HCT116 (cell line): ENCODE measurements at regions not wholly inside any gene's neighbourhood (a gene's known extent, or its start where the extent isn't known, plus 50 kb on each side); places are given as distances from the start of the nearest gene placed in this dataset.
"Not testable (repeated sequence)": the region's sequence is repeated elsewhere in the genome, so short reads cannot be mapped to it uniquely, and the experiment has no call there.

Experiments
- CEBPB ChIP-seq: IDR thresholded peaks from 2 replicates; pipeline ENCODE4 v1.6.1; 2012; ENCODE audit warnings: low read depth
- CTCF ChIP-seq, 3 experiments: fragments of 200-600 bp in 1 of 3; sonication (generic) in 1 of 3; IDR thresholded peaks in 2 of 3; conservative IDR thresholded peaks in 1 of 3; 2 replicates each; pipeline ENCODE4 v1.5.1; 2012 to 2017; ENCODE audit warnings: low read depth in 2 of 3, low read length in 2 of 3, antibody characterized with exemption in 1 of 3, borderline replicate concordance in 1 of 3, control low read depth in 1 of 3, mild to moderate bottlenecking in 1 of 3, mixed read lengths in 1 of 3, mixed run types in 1 of 3, moderate library complexity in 1 of 3; ENCODE audit not compliant: insufficient read depth in 1 of 3
- EZH2 ChIP-seq: fragments of 200-600 bp; sonication (generic); IDR thresholded peaks from 2 replicates; pipeline ENCODE4 v1.6.1; 2017; ENCODE audit warnings: antibody characterized with exemption, mixed run types
- POLR2A ChIP-seq: IDR thresholded peaks from 2 replicates; pipeline ENCODE4 v1.7.0; 2011; ENCODE audit warnings: borderline replicate concordance; ENCODE audit not compliant: insufficient read depth, insufficient read length; ENCODE audit errors: extremely low read depth
- POLR2AphosphoS5 ChIP-seq: IDR thresholded peaks from 2 replicates; pipeline ENCODE4 v1.6.1; 2011; ENCODE audit warnings: mild to moderate bottlenecking, low read depth, low read length, moderate library complexity
- SIN3A ChIP-seq: IDR thresholded peaks from 2 replicates; pipeline ENCODE4 v1.6.1; 2012; ENCODE audit warnings: low read depth
- YY1 ChIP-seq: IDR thresholded peaks from 2 replicates; pipeline ENCODE4 v1.6.1; 2011; ENCODE audit warnings: low read length, low read depth, moderate library complexity, mild to moderate bottlenecking; ENCODE audit not compliant: insufficient replicate concordance; ENCODE audit errors: extremely low read depth
- ZFX ChIP-seq: fragments of 450-650 bp; IDR thresholded peaks from 2 replicates; pipeline ENCODE4 v1.6.1; 2017
- ZNF274 ChIP-seq: fragments of 200-500 bp; sonication (Bioruptor generic); IDR thresholded peaks from 2 replicates; pipeline ENCODE4 v1.6.1; 2014; ENCODE audit warnings: mild to moderate bottlenecking, low read depth, low read length, inconsistent platforms

- not testable (repeated sequence) for TF ChIP-seq POLR2AphosphoS5; SIN3A; YY1; ZNF274; CTCF (IDR thresholded peaks at IDR 0.05 in 2 of 3, conservative IDR thresholded peaks at IDR 0.05 in 1 of 3; ENCODE audit: borderline replicate concordance in 1 of 3, insufficient read depth in 1 of 3, low read depth in 2 of 3, low read length in 2 of 3); EZH2; CEBPB; ZFX; POLR2A
Observed at GRCh38 chr9:41044930-41045329, 83.6 kb downstream of the FOXD4L6 start.
